HK-2 (cell line): ENCODE measurements at regions not wholly inside any gene's neighbourhood (a gene's known extent, or its start where the extent isn't known, plus 50 kb on each side); places are given as distances from the start of the nearest gene placed in this dataset.
"Not testable (repeated sequence)": the region's sequence is repeated elsewhere in the genome, so short reads cannot be mapped to it uniquely, and the experiment has no call there.

Experiments
- DNase-seq: peaks from one replicate; pipeline ENCODE4 v3.0.0-alpha.2; 2018; ENCODE audit not compliant: unreplicated experiment

DNA sequence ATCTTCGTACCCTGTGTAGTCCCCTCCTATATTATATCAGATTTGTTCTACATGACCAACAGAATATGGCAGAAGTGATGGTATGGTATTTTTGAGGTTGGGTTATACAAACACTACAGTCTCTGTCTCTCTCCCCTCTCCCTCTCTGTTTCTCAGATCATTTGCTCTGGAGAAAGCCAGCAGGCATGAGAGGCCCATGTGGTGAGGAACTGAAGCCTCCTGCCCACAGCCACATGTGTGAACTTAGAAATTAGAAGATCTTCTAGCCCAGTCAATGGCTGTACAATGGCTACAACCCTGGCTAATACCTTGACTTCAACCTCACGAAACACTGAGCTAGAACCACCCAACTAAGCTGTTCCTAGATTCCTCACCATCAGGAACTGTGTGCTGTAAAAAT lies 250.6 kb downstream of the SMAD2 start:
- no peak for DNase-seq

DNA sequence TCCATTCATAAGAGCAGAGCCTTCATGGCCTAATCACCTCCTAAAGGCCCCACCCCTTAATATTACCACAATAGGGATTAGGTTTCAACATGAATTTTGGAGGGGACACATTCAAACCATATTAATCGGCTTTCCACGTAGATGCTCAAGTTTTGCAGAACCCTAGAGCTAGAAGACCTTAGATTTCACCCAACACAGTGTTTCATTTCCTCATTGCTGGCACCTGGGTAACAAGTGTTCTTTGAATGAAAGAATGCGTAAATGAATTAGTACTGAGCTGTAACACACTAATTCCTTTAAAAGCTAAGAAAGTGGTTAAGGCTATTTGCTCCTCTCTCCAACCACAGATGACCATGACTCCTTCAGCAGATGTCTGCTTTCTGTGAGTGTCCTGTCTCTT lies 252.5 kb downstream of the SMAD2 start:
- DNase-seq = no peak

DNA sequence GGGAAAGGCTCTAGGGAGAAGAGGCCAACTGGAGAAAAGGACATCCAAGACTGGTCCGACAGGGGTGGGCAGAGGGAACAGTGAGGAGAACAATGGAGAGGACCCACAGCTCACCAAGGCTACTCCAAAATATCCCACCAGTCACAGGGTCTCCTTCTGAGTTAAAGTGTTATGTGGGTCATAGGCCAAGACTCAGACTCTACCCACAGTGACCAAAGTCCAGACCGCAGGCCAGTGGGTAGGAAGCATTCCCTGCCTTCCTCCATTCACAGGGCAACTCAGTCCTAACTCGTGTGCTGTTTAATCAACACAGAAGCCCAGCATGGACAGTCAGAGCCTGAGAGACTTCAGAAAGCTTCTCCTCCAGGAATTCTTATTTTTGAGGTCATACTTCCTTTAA lies 260.6 kb downstream of the SMAD2 start:
- no peak for DNase-seq

DNA sequence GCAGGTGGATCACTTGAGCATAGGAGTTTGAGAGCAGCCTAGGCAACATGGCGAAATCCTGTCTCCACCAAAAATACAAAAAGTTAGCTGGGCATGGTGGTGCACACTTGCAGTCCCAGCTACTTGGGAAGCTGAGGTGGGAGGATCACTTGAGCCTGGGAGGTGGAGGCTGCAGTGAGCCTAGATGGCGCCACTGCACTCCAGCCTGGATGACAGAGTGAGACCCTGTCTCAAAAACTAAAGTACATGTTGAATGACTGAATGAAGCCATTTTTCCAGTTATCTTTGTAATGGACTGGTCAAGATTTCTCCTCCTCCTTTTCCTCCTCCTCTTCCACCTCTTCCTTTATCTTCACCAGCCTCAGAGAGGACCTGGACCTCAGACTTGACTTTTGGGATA lies 272.0 kb downstream of the SMAD2 start:
- DNase-seq = no peak

DNA sequence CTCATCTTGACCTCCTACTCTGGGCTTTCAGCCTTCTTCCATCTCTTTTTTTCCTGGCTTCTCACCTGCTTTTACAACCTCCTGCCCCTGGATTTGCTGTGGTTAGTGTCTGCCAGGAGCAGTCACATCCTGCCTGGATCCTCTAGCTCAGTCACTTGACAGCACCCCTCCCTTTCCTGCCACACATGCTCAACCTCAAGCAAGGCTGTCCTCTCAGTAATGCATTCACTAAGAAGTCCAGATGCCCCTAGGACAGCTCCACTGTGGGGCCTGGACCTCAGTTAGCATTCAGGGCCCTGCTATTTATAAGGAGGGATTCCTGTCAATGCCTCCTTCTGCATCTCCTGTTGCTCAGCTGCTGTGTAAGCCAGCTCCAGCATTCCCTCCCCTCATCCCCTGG lies 275.5 kb downstream of the SMAD2 start:
- DNase-seq = no peak

DNA sequence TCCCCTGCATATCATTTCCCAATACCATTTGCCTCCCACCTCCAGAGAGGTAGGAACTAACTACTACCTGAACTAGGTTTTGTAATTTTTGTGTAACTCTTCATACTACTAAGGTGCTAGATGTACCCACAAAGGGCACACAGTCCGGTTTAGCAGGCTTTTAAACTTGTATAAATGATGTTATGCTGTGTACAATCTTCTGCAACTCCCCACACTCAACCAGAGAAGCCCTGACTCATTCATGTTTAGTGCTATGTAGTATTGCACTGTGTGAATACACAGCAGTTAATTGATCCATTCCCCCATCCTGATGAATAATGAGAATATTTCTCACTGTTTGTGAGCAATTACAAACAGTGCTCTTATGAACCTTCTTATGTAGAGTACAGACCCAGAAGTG lies 285.6 kb downstream of the SMAD2 start:
- DNase-seq = no peak

DNA sequence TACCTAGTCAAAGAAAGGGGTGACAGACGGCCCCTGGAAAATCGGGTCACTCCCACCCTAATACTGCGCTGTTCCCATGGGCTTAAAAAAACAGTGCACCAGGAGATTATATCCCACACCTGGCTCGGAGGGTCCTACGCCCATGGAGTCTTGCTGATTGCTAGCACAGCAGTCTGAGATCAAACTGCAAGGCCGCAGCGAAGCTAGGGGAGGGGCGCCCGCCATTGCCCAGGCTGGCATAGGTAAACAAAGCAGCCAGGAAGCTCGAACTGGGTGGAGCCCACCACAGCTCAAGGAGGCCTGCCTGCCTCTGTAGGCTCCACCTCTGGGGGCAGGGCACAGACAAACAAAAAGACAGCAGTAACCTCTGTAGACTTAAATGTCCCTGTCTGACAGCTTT lies 292.9 kb downstream of the SMAD2 start:
- not testable (repeated sequence) for DNase-seq

DNA sequence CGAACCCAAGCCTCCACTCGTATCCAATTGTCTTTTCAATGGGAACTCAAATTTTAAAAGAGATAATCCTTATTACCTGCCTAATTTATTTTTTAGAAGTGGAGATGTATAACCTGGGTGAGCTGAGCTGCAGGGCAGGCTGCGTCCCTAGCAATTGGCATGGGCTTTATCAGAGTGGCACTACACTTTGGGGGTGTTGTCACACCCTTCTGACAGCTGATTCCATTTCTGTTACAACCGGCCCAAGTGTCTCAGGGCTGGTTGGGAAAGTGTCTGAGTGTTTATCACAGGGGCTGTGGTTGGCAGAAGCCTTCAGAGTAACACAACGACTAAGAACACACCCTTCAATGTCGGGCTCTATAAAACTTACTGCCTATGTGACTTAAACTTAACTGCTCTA lies 295.0 kb downstream of the SMAD2 start:
- no peak for DNase-seq

DNA sequence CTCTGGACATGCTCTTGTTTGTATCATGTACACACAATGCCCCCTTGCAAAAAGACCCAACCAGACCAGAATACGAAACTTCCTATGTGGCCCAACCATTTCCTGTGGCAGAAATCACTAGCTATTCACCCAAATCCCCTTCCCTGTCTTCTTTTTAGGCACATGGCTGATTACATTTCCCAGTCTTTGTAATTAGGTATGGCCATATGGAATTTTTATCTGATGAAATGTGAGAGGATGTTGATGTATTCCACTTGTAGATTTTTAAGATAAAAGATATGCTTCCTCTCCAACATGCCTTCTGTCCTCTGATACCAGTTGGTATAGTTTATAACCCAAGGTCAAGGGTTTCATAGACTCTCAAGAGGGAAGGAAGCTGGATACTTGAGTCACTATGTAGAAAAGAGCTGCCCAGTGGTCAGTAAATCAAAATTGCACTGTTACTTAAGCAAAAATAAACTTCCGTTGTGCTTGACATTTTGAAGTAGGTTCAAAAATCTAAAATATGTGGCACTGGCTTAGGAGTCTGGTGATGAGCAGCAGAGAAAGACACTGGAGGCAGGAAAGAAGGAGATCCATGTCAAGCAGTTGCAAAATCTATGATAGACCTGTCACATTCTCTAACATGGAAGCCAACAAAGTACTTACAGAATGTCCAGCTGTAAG lies 297.4 kb downstream of the SMAD2 start:
- DNase-seq = no peak

DNA sequence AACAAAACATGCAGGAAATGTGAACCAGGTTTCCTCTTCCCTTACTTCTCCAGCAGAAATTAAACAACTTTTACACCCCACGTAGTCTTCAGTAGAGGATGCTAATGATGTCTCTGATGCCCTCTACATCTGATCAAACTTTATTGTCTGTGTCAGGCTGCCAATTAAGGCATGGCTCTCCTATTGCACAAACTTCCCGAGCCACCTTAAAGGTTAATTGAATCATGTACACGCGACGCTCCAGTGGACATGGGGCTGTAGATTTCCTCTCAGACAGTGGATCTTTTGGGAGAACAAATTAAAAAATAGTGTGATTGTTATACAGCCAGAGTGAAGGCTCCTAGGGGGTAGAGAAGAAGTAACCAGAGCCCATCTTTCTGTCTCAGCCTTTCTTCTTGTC lies 301.6 kb downstream of the SMAD2 start:
- no peak for DNase-seq

DNA sequence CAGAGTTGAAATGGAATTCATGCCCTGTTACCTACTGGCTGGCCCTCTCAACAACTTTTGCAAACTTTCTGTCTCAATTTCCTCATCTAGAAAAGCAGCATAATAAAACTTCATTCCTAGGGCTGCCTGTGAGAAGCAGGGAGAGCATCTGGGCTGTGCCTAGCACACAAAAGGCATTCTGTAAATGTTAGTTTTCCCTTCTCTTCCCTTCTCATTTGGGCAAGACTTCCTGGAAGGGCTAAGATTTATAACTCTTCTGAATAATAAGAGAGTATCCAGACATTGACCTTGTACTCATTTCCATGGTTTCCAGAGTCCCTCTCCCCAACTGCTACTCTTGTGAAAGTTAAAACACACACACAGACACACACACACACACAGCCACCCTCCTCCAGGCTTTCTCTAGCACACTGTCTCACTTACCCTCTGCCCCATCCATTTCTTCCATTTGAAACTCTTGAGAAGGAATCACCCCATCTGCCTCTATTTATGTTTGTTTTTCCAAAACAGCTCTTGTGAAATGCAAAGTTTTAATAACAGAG lies 302.1 kb downstream of the SMAD2 start:
- no peak for DNase-seq

DNA sequence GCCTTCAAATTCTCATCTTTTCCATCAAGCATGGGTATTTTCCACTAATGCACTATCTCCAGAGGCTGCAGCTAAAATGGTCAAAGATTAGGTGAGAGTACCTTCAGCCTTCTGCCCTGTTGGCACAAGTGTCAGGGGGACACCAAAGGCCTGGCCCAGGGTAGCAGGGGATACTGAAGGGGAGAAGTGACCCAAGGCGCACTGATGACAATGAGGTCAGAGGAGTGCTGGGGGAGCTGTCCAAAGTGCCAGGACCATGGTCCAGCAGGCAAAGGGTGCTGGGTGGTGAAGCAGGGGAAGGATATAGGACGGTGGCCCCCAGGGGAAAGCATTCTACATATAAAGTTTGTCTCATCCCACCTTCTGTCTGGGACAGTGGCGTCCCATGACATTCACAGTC lies 303.4 kb downstream of the SMAD2 start:
- no peak for DNase-seq

DNA sequence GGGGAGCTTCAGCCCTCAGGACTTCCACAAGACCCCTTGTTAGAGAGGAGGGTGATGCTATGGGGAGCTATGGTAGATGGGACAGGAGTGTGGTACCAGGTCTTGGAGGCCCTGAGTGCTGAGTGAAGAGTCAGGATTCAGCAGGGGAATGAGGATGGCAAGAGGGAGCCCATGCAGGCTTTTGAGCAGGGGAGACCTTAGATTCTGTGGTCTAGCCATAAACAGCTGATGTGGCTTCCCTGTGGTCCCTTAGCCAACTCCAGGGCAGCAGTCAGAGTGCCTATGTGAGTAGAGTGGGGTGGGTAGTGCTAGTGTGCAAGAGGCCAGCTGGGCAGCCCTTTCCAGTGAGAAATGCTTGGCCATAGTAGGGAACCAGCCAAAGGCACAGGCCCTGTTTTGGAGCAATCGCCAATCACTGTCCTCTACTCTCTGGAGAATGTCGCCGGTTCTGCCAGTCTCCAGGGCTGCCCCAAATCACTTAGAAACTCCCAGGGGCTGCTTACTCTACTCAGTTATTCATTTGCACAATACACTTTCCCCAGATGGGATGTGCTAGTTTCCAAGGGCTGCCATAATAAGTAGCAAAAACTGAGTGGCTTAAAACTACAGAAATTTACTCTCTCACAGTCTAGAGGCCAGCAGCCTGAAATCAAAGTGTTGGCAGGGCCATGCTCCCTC lies 310.5 kb downstream of the SMAD2 start:
- no peak for DNase-seq

DNA sequence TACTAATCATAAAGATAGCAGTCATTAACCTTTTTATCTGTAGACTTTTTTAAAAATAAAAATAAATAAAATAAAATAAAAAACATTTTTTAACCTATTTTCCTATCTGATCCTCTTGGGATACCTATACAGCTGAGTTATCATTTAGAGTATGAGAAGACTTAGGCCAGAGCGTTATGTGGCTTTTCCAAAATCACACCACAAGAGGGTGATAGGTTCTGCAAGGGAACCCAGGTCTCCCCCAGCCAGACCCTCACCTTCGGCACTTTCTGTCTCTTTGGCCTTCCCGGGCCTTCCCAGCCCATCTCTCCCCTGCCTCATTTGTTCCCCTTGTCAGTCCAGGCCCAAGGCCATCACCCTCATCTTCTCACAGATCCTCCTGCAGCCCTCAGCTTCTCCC lies 311.7 kb downstream of the SMAD2 start:
- DNase-seq = no peak

DNA sequence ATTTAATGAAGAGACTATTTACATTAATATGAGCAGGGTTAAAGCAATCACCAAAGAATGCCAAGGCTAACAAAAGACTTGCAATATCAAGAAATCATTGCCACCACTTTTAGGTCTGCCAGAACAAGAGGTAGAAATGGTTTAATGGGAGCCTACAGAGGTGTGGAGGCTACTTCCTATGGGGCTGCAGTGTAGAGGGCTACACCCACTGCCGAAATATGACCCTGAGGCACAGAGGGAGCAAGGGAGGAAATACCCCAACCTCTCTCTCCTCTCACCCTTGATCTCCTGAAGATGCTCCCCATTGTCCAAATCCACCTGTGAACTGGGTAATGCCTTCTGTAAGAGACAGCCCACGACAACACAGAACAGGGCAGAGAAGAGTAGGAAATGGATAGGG lies 315.4 kb downstream of the SMAD2 start:
- no peak for DNase-seq

DNA sequence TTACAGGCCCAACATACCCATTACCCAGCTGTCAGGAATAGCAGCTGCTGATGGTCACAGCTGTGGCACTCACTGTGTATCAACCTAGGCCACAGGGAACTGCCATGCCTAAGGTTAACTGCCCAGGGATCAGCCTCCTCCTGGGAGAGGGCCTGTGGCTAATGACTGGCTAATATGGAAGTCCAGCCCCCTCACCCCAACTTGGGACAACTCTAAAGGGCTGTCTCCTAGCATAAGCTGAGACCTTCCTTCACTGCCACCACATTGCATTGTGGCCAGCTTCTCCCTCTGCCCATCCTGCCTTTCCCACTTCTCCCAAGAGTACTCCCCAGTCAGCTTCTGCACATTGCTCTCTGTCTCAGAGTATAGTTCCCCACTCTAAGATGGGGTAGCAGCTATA lies 316.5 kb downstream of the SMAD2 start:
- DNase-seq = no peak

DNA sequence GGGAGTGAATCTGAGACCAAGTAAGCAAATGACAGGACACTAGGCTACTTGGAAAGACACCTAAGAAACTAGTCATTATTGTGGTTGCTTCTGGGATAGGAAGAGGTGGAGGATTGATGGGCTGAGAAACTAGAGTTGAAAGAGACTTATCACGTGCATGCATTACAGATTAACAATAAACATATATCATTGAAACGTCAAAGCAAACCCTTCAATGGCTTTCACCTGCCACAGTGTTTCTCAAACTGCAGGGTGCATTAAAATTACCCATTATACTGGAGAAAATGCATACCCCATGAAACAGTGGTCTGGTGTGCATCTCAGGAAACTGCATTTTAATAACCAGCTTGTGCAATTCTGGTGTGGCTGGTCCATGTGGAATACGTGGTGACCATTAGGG lies 318.8 kb downstream of the SMAD2 start:
- no peak for DNase-seq

DNA sequence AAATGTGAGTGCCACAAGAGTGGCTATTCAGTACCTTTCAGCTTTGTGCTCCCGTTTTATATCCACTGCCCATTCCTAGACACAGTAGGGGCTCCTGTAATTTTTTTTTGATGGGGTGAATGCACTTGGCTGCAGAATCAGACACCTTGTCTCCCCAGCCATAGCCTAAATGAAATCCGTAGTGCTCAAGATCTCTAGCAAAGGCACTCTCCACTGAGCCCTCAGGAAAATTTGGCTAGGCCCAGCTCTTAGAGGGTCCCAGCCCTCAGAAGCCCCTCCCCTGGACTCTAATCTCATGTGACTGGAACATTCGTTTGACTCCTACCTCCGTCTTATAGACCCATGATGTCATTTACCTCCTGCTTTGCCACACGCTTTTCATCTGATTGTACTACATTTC lies 323.9 kb downstream of the SMAD2 start:
- no peak for DNase-seq

DNA sequence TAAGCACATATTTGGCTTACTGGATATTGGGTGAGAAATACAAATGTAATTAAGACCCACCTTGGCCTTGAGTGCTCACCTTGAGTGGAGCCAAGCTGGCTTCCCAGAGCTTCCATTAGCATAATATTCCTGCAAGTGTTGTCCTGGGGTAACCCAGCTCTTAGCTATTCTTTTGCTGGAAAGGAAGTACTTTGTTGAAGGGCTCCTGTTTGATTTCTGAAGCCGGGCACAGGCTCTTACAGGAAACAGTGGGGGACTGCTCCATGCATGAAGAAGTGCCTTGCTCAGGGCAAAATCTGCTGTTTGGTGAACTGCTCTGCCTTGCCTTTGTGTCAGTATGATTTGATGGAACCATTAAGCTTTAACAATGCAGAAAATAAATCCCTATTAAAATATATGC lies 325.4 kb downstream of the SMAD2 start:
- DNase-seq = no peak

DNA sequence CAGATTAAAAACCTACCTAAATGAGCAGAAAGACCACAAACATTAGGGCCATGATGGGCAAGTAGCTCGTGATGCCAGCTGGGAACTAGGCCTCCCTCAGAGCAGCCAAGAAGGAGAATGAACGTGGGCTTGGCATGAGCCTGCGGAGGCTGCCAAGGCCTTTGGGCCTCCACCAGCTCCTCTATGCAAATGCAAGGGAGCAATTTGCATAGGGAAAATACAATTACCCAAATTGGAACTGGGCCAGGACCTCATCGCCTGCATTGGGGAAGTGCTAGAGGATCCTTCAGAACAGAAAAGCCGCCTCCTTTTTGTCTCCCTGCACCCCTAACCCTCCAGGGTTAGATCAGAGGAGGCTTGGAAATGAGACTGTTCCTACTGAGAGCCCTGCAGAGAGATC lies 326.4 kb downstream of the SMAD2 start:
- DNase-seq = no peak

DNA sequence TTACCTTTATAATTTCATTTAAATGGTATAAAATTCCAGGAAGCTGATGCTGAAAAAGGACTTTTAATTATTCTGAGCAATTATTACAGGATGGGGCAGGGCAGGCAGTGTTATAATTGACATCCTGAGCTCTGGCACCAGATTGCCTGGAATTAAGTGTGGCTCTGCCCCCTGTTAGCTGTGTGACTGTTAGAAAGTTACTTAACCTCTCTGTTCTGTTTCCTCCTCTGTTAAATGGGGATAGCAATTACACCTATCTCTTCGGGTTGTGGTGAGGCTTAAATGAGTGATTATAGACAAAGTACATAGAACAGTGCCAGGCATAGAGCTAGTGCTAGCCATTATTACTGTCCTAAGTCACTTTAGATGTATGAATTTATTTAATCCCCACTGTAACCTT lies 327.3 kb downstream of the SMAD2 start:
- DNase-seq = no peak

DNA sequence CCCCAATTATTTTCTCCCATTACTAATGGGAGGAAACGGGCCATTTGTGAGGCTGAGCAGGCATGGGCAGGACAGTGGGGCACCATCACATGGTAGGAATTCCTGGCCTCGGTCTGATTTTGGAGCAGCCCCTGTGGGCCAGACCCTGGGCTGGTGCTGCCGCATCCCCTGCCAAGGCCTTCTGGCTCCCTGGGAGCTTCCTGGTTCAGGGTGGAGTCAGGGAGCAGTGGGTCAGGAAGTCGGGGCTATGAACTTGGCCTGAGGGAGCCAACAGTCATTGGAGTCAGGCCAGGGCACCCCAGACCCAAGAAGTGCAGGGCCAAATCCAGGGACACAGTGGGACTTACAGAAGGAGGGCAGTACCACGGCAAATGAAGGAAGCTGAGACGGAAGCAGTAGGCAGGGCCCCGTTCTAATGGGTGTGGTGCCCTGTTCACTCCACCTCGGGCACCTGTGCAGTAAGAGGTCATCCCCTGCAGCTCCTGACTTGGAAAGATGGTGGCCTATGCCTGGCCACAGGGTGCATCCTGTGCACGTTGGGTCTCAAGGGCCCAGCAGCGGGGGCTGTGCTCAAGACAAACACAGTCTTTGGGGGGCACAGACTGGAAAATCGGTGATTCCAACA lies 328.1 kb downstream of the SMAD2 start:
- no peak for DNase-seq

DNA sequence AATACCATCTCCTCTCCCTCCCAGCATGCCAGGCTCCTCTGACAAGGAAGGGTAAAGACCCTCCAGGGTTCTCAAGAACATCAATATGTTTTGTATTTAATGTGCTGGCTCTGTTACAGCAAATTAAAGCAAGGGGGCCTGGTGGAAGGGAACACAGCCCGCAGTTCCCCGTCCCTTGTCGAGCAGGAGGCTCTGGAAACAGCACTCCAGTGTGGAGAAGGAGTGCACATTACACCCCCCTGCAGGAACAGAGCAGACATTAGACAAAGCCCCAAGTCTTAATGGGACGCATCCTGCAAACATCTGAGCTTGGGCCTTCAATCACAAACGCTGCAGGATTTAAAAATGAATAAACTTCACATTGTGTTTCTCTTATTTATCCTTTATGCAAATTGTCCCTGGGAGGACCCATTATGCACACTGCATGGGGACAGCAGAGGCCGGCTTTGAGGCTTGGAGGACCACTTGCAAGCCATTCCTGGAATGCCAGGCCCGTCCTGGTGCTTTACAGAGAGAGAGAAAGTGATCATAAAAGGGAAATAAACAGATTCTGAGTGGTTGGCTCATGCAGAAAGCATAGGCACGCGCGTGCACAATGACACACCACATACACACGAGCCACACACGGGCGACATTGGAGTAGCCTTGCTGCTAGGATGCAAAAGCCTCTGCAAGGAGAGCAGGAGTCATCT lies 328.7 kb downstream of the SMAD2 start:
- DNase-seq = no peak
